ENCODE measurements at regions not wholly inside any gene's neighbourhood (a gene's known extent, or its start where the extent isn't known, plus 50 kb on each side); places are given as distances from the start of the nearest gene placed in this dataset.

DNA sequence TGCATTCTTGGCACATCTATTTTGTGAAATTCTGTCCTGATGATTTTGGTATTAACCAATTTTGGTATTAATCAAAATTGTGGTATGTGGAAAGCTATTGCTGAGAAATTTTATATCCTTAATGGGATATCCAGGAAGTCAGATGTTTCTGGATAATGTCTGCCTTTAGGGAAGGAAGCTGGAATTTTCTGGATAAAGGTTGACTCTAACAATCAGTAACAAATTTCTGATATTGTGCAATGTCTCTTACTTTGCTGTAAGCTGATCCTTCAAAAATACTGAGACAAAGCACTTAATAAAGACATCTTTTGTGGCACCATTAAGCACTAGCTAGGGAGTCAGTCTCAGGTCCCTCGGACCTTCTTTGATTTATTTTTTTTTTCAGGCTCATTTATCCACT is 100.8 kb upstream of the UGP2 start:
- TF ChIP-seq, protein P1, sequence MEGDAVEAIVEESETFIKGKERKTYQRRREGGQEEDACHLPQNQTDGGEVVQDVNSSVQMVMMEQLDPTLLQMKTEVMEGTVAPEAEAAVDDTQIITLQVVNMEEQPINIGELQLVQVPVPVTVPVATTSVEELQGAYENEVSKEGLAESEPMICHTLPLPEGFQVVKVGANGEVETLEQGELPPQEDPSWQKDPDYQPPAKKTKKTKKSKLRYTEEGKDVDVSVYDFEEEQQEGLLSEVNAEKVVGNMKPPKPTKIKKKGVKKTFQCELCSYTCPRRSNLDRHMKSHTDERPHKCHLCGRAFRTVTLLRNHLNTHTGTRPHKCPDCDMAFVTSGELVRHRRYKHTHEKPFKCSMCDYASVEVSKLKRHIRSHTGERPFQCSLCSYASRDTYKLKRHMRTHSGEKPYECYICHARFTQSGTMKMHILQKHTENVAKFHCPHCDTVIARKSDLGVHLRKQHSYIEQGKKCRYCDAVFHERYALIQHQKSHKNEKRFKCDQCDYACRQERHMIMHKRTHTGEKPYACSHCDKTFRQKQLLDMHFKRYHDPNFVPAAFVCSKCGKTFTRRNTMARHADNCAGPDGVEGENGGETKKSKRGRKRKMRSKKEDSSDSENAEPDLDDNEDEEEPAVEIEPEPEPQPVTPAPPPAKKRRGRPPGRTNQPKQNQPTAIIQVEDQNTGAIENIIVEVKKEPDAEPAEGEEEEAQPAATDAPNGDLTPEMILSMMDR (IDR thresholded peaks at IDR 0.05; ENCODE audit: low read depth, low read length, poor library complexity, severe bottlenecking) = no peak
- no peak for TF ChIP-seq EZH2phosphoT487 (IDR thresholded peaks at IDR 0.05; ENCODE audit: borderline replicate concordance, low read length)
